Omental fat pad (tissue), 3 donors: ENCODE measurements at regions not wholly inside any gene's neighbourhood (a gene's known extent, or its start where the extent isn't known, plus 50 kb on each side); places are given as distances from the start of the nearest gene placed in this dataset.

Experiments
- ATAC-seq: fragments of 150-250 bp; one replicate; pipeline ENCODE4 v1.9.1; 2016; ENCODE audit warnings: mild to moderate bottlenecking, moderate library complexity; ENCODE audit not compliant: low FRiP score
- DNase-seq: peaks from one replicate; pipeline ENCODE4 v3.0.0-alpha.2; 2019; ENCODE audit warnings: low spot score
- CTCF ChIP-seq, 3 donors: fragments of 450-650 bp; IDR thresholded peaks; one replicate each; pipeline ENCODE4 v1.5.1; 2016 to 2017; ENCODE audit warnings: antibody characterized with exemption in 3 of 3, mild to moderate bottlenecking in 3 of 3, moderate library complexity in 2 of 3

GRCh38 chr18:41199212-41199611 lies 755.8 kb upstream of the PIK3C3 start:
- TF ChIP-seq CTCF (IDR thresholded peaks at IDR 0.05), result no peak
- no peak for DNase-seq
- ATAC-seq, result no peak

- ATAC-seq (no peak), DNase-seq (no peak)
- no peak for TF ChIP-seq CTCF (IDR thresholded peaks at IDR 0.05)
Observed at GRCh38 chr18:41197967-41198366, 757.1 kb upstream of the PIK3C3 start.

- ATAC-seq, result no peak
- no peak for DNase-seq
- TF ChIP-seq CTCF (IDR thresholded peaks at IDR 0.05), result no peak
Observed at GRCh38 chr18:41170346-41170745, 784.7 kb upstream of the PIK3C3 start.

GRCh38 chr18:41165625-41166024 lies 789.4 kb upstream of the PIK3C3 start:
- no peak for TF ChIP-seq CTCF (IDR thresholded peaks at IDR 0.05)
- DNase-seq (no peak), ATAC-seq (no peak)

GRCh38 chr18:41162781-41163180 lies 792.3 kb upstream of the PIK3C3 start:
- TF ChIP-seq CTCF (IDR thresholded peaks at IDR 0.05), result no peak
- DNase-seq (no peak), ATAC-seq (no peak)

- no peak for ATAC-seq
- DNase-seq, result no peak
Observed at GRCh38 chr18:41162191-41162590, 792.8 kb upstream of the PIK3C3 start.

More at GRCh38 chr18:41162191-41162590, 792.8 kb upstream of the PIK3C3 start:
- no peak for TF ChIP-seq CTCF (IDR thresholded peaks at IDR 0.05)
